GM23338 (cell line): ENCODE measurements at regions not wholly inside any gene's neighbourhood (a gene's known extent, or its start where the extent isn't known, plus 50 kb on each side); places are given as distances from the start of the nearest gene placed in this dataset.

Experiments
- ATAC-seq: fragments of 200-7000 bp; cut with Tn5 transposase; 3 replicates; pipeline ENCODE4 v1.9.1; 2020
- DNase-seq: peaks from one replicate; pipeline ENCODE4 v3.0.0-alpha.2; 2015; ENCODE audit warnings: low spot score
- H2AFZ ChIP-seq: fragments of 200-600 bp; sonication (generic); 2 replicates; pipeline ENCODE4 v1.8.0; 2016; ENCODE audit warnings: antibody characterized with exemption, mild to moderate bottlenecking, moderate library complexity
- H3F3A ChIP-seq: fragments of 200-600 bp; sonication (generic); replicated peaks from 2 replicates; pipeline ENCODE4 v1.8.0; 2017; ENCODE audit warnings: antibody characterized with exemption, mixed run types, low read depth
- H3K27ac ChIP-seq: fragments of 200-600 bp; sonication (generic); 2 replicates; pipeline ENCODE4 v1.6.1; 2016; ENCODE audit warnings: low read depth
- H3K27me3 ChIP-seq: fragments of 200-600 bp; sonication (generic); 2 replicates; pipeline ENCODE4 v1.8.0; 2016; ENCODE audit warnings: mild to moderate bottlenecking, mixed run types, moderate library complexity; ENCODE audit not compliant: insufficient read depth
- H3K36me3 ChIP-seq: fragments of 200-600 bp; sonication (generic); 2 replicates; pipeline ENCODE4 v1.8.0; 2016; ENCODE audit warnings: mild to moderate bottlenecking; ENCODE audit not compliant: insufficient read depth
- H3K4me1 ChIP-seq: fragments of 200-600 bp; sonication (generic); 2 replicates; pipeline ENCODE4 v1.8.0; 2016; ENCODE audit warnings: mild to moderate bottlenecking, moderate library complexity; ENCODE audit not compliant: insufficient read depth
- H3K4me2 ChIP-seq: fragments of 200-600 bp; sonication (generic); 2 replicates; pipeline ENCODE4 v1.7.1; 2017; ENCODE audit warnings: mixed run types
- H3K4me3 ChIP-seq: fragments of 200-600 bp; sonication (generic); 2 replicates; pipeline ENCODE4 v1.6.1; 2016; ENCODE audit warnings: mixed run types
- H3K79me2 ChIP-seq: fragments of 200-600 bp; sonication (generic); replicated peaks from 2 replicates; pipeline ENCODE4 v1.8.0; 2017; ENCODE audit warnings: mild to moderate bottlenecking; ENCODE audit not compliant: insufficient read depth
- H3K9me2 ChIP-seq: fragments of 200-600 bp; sonication (generic); 2 replicates; pipeline ENCODE4 v1.8.0; 2017; ENCODE audit not compliant: insufficient read depth
- H4K20me1 ChIP-seq: fragments of 200-600 bp; sonication (generic); replicated peaks from 2 replicates; pipeline ENCODE4 v1.8.0; 2017; ENCODE audit warnings: mild to moderate bottlenecking; ENCODE audit not compliant: insufficient read depth
- H3K27ac Mint-ChIP-seq: 2 replicates; pipeline ENCODE4 v1.8.0; 2020; ENCODE audit warnings: inconsistent platforms, mild to moderate bottlenecking, moderate library complexity, mixed read lengths
- H3K27me3 Mint-ChIP-seq: 3 replicates; pipeline ENCODE4 v1.8.0; 2022; ENCODE audit warnings: low read depth, mild to moderate bottlenecking, moderate library complexity, mixed read lengths, inconsistent platforms; ENCODE audit not compliant: insufficient read depth, poor library complexity
- H3K36me3 Mint-ChIP-seq: 3 replicates; pipeline ENCODE4 v1.8.0; 2021; ENCODE audit warnings: low read depth, mild to moderate bottlenecking, inconsistent platforms, moderate library complexity, mixed read lengths
- H3K4me1 Mint-ChIP-seq: 3 replicates; pipeline ENCODE4 v1.8.0; 2020; ENCODE audit warnings: mild to moderate bottlenecking, inconsistent platforms, mixed read lengths
- H3K4me3 Mint-ChIP-seq: 3 replicates; pipeline ENCODE4 v1.8.0; 2021; ENCODE audit warnings: moderate library complexity, mild to moderate bottlenecking, inconsistent platforms, mixed read lengths
- H3K9me3 Mint-ChIP-seq: 3 replicates; pipeline ENCODE4 v1.8.0; 2020; ENCODE audit warnings: moderate library complexity, mild to moderate bottlenecking, inconsistent platforms, mixed read lengths
- CREB1 ChIP-seq: fragments of 250-450 bp; sonication (Bioruptor Pico); IDR thresholded peaks from 2 replicates; pipeline ENCODE4 v1.5.0; 2020; ENCODE audit warnings: low read depth, mild to moderate bottlenecking, moderate library complexity
- ETS1 ChIP-seq: IDR thresholded peaks from 2 replicates; pipeline ENCODE4 v1.6.1; 2016; ENCODE audit warnings: antibody characterized with exemption
- EZH2 ChIP-seq: fragments of 200-600 bp; sonication (generic); IDR thresholded peaks from one replicate; pipeline ENCODE4 v1.8.0; 2017; ENCODE audit warnings: antibody characterized with exemption, mild to moderate bottlenecking, low read depth; ENCODE audit not compliant: unreplicated experiment
- EZH2phosphoT487 ChIP-seq: fragments of 200-600 bp; sonication (generic); IDR thresholded peaks from one replicate; pipeline ENCODE4 v1.8.1; 2018; ENCODE audit warnings: antibody characterized with exemption; ENCODE audit not compliant: unreplicated experiment
- JUNB ChIP-seq: IDR thresholded peaks from one replicate; pipeline ENCODE4 v1.6.1; 2016; ENCODE audit warnings: antibody characterized with exemption; ENCODE audit not compliant: unreplicated experiment
- NANOG ChIP-seq: IDR thresholded peaks from 2 replicates; pipeline ENCODE4 v1.6.1; 2016; ENCODE audit warnings: antibody characterized with exemption, borderline replicate concordance
- POLR2AphosphoS5 ChIP-seq: IDR thresholded peaks from 2 replicates; pipeline ENCODE4 v1.6.1; 2016; ENCODE audit warnings: antibody characterized with exemption, low read depth
- REST ChIP-seq: IDR thresholded peaks from one replicate; pipeline ENCODE4 v1.6.1; 2018; ENCODE audit warnings: antibody characterized with exemption; ENCODE audit not compliant: unreplicated experiment
- STAT1 ChIP-seq: IDR thresholded peaks from one replicate; pipeline ENCODE4 v1.6.1; 2016; ENCODE audit warnings: antibody characterized with exemption; ENCODE audit not compliant: unreplicated experiment
- ZNF114 ChIP-seq: fragments of 250-450 bp; sonication (Bioruptor Pico); IDR thresholded peaks from 2 replicates; pipeline ENCODE4 v1.5.0; 2020; ENCODE audit warnings: mild to moderate bottlenecking, moderate library complexity
- ZNF331 ChIP-seq: fragments of 250-450 bp; sonication (Bioruptor Pico); IDR thresholded peaks from 2 replicates; pipeline ENCODE4 v1.5.0; 2020; ENCODE audit warnings: low read depth, mild to moderate bottlenecking, moderate library complexity
- TF ChIP-seq, protein P1 (sequence below): fragments of 250-450 bp; sonication (Bioruptor Pico); IDR thresholded peaks from 2 replicates; pipeline ENCODE4 v1.5.0; 2020; ENCODE audit warnings: mild to moderate bottlenecking, moderate library complexity
- TF ChIP-seq, protein P2 (sequence below), 2 experiments: fragments of 200-600 bp in 1 of 2; sonication (generic) in 1 of 2; conservative IDR thresholded peaks; 2 replicates each; pipeline versions ENCODE4 v1.5.1 to v1.6.1; 2016 to 2017; ENCODE audit warnings: antibody characterized with exemption in 2 of 2, low read depth in 2 of 2, mild to moderate bottlenecking in 2 of 2, moderate library complexity in 1 of 2

DNA sequence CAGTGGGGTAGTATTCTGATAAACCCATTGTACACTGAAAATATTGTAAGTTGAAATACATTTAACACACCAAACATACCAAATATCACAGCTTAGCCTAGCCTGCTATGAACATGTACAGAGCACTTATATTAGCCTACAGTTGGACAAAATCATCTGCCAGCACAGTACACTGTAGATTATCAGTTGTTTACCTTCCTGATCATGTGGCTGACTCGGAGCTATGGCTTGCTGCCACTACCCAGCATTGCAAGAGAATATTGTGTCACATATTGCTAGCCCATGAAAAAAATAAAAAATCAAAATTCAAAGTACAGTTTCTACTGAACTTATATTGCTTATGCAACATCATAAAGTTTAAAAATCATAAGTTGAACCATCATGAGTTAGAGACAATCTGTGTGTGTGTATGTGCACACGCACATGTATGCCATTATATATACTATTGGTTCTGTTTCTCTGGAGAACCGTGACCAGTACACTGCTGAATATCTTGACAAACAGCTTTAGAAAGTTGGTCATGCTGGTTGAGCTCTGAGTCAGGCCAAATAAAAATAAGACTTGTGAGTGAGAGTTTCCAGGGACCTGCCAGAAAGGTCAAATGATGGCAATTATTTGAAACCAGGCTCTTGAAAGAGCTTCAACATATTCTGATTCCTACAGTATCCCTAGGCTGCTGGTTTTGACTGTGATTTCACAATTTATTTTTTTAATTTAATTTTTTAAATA lies 238.5 kb downstream of the PRR32 start:
- ATAC-seq (no peak), DNase-seq (no peak)
- Histone ChIP-seq H3K79me2 (no peaks in the 10 kb centered on the region), H3K27ac (no peak overlapping the region), H3K9me2 (no peaks in the 10 kb centered on the region), H3K27me3 (no peaks in the 10 kb centered on the region), H3K4me3 (no peak overlapping the region), H2AFZ (no peak overlapping the region), H4K20me1 (no peaks in the 10 kb centered on the region), H3K4me1 (no peaks in the 10 kb centered on the region), H3F3A (no peaks in the 10 kb centered on the region), H3K36me3 (no peaks in the 10 kb centered on the region), H3K4me2 (no peak overlapping the region)
- Mint-ChIP-seq H3K9me3 (peaks cover 3% of the 10 kb centered on the region; the same call in 2 of the 3 replicates), H3K36me3 (no peaks in the 10 kb centered on the region; the same call in 1 of the 3 replicates), H3K4me1 (no peaks in the 10 kb centered on the region), H3K4me3 (no peak overlapping the region), H3K27me3 (no peaks in the 10 kb centered on the region), H3K27ac (no peak overlapping the region)
- TF ChIP-seq EZH2phosphoT487 (no peak), EZH2 (no peak), STAT1 (no peak), CREB1 (CRISPR knock-in tag) (no peak), ZNF331 (CRISPR knock-in tag) (no peak), ZNF114 (CRISPR knock-in tag) (no peak), REST (no peak), ETS1 (no peak), POLR2AphosphoS5 (no peak), JUNB (no peak), NANOG (no peak)
- TF ChIP-seq, protein P1, sequence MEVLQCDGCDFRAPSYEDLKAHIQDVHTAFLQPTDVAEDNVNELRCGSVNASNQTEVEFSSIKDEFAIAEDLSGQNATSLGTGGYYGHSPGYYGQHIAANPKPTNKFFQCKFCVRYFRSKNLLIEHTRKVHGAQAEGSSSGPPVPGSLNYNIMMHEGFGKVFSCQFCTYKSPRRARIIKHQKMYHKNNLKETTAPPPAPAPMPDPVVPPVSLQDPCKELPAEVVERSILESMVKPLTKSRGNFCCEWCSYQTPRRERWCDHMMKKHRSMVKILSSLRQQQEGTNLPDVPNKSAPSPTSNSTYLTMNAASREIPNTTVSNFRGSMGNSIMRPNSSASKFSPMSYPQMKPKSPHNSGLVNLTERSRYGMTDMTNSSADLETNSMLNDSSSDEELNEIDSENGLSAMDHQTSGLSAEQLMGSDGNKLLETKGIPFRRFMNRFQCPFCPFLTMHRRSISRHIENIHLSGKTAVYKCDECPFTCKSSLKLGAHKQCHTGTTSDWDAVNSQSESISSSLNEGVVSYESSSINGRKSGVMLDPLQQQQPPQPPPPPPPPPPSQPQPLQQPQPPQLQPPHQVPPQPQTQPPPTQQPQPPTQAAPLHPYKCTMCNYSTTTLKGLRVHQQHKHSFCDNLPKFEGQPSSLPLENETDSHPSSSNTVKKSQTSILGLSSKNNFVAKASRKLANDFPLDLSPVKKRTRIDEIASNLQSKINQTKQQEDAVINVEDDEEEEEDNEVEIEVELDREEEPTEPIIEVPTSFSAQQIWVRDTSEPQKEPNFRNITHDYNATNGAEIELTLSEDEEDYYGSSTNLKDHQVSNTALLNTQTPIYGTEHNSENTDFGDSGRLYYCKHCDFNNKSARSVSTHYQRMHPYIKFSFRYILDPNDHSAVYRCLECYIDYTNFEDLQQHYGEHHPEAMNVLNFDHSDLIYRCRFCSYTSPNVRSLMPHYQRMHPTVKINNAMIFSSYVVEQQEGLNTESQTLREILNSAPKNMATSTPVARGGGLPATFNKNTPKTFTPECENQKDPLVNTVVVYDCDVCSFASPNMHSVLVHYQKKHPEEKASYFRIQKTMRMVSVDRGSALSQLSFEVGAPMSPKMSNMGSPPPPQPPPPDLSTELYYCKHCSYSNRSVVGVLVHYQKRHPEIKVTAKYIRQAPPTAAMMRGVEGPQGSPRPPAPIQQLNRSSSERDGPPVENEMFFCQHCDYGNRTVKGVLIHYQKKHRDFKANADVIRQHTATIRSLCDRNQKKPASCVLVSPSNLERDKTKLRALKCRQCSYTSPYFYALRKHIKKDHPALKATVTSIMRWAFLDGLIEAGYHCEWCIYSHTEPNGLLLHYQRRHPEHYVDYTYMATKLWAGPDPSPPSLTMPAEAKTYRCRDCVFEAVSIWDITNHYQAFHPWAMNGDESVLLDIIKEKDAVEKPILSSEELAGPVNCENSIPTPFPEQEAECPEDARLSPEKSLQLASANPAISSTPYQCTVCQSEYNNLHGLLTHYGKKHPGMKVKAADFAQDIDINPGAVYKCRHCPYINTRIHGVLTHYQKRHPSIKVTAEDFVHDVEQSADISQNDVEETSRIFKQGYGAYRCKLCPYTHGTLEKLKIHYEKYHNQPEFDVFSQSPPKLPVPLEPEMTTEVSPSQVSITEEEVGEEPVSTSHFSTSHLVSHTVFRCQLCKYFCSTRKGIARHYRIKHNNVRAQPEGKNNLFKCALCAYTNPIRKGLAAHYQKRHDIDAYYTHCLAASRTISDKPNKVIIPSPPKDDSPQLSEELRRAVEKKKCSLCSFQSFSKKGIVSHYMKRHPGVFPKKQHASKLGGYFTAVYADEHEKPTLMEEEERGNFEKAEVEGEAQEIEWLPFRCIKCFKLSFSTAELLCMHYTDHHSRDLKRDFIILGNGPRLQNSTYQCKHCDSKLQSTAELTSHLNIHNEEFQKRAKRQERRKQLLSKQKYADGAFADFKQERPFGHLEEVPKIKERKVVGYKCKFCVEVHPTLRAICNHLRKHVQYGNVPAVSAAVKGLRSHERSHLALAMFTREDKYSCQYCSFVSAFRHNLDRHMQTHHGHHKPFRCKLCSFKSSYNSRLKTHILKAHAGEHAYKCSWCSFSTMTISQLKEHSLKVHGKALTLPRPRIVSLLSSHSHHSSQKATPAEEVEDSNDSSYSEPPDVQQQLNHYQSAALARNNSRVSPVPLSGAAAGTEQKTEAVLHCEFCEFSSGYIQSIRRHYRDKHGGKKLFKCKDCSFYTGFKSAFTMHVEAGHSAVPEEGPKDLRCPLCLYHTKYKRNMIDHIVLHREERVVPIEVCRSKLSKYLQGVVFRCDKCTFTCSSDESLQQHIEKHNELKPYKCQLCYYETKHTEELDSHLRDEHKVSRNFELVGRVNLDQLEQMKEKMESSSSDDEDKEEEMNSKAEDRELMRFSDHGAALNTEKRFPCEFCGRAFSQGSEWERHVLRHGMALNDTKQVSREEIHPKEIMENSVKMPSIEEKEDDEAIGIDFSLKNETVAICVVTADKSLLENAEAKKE (CRISPR knock-in tag) = no peak
- TF ChIP-seq, protein P2, sequence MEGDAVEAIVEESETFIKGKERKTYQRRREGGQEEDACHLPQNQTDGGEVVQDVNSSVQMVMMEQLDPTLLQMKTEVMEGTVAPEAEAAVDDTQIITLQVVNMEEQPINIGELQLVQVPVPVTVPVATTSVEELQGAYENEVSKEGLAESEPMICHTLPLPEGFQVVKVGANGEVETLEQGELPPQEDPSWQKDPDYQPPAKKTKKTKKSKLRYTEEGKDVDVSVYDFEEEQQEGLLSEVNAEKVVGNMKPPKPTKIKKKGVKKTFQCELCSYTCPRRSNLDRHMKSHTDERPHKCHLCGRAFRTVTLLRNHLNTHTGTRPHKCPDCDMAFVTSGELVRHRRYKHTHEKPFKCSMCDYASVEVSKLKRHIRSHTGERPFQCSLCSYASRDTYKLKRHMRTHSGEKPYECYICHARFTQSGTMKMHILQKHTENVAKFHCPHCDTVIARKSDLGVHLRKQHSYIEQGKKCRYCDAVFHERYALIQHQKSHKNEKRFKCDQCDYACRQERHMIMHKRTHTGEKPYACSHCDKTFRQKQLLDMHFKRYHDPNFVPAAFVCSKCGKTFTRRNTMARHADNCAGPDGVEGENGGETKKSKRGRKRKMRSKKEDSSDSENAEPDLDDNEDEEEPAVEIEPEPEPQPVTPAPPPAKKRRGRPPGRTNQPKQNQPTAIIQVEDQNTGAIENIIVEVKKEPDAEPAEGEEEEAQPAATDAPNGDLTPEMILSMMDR (conservative IDR thresholded peaks at IDR 0.05; ENCODE audit: low read depth in 2 of 2) = no peak
